Lower lobe of right lung (tissue), 2 donors: ENCODE measurements at regions not wholly inside any gene's neighbourhood (a gene's known extent, or its start where the extent isn't known, plus 50 kb on each side); places are given as distances from the start of the nearest gene placed in this dataset.

Experiments
- ATAC-seq, 2 donors: fragments of 200-7000 bp; cut with Tn5 transposase; one replicate each; pipeline ENCODE4 v1.9.1; 2020 to 2022; ENCODE audit warnings: mild to moderate bottlenecking in 2 of 2, moderate library complexity in 2 of 2
- DNase-seq: peaks from one replicate; pipeline ENCODE4 v3.0.0-alpha.2; 2020
- H3K27ac ChIP-seq: fragments of 200-600 bp; one replicate; pipeline ENCODE4 v1.8.0; 2022
- H3K27me3 ChIP-seq: fragments of 200-600 bp; one replicate; pipeline ENCODE4 v1.8.0; 2022; ENCODE audit warnings: low read depth
- H3K36me3 ChIP-seq: fragments of 200-600 bp; one replicate; pipeline ENCODE4 v1.8.0; 2022; ENCODE audit warnings: mild to moderate bottlenecking
- H3K4me1 ChIP-seq: fragments of 200-600 bp; one replicate; pipeline ENCODE4 v1.8.0; 2022
- H3K4me3 ChIP-seq: fragments of 200-600 bp; one replicate; pipeline ENCODE4 v1.8.0; 2022; ENCODE audit warnings: mild to moderate bottlenecking
- H3K9me3 ChIP-seq: fragments of 200-600 bp; one replicate; pipeline ENCODE4 v1.8.0; 2022
- CTCF ChIP-seq: fragments of 200-600 bp; IDR thresholded peaks from one replicate; pipeline ENCODE4 v1.8.0; 2022; ENCODE audit warnings: antibody characterized with exemption, mild to moderate bottlenecking
- intact Hi-C: fragments of 100-400 bp; cut with DNase I; formaldehyde crosslinking; loops from one replicate; pipeline ENCODE4 v1.11.0; 2022
- donor health status: DM: no; HTN: yes; CAD: no; lungs with severe emphysema.

- Histone ChIP-seq H3K27ac (no peak overlapping the region), H3K36me3 (no peaks in the 10 kb centered on the region), H3K4me3 (no peak overlapping the region), H3K4me1 (no peaks in the 10 kb centered on the region), H3K27me3 (no peaks in the 10 kb centered on the region), H3K9me3 (no peaks in the 10 kb centered on the region)
- no peak for TF ChIP-seq CTCF
- no peak for ATAC-seq
- intact Hi-C loops: no loop called here
- no peak for DNase-seq
Measured at GRCh38 chrX:134184936-134185335, 52.0 kb upstream of the CCDC160 start.

GRCh38 chrX:134186362-134187121 is 50.4 kb upstream of the CCDC160 start:
- H3K27ac ChIP-seq: no peak overlapping the region
- no peaks in the 10 kb centered on the region for H3K27me3 ChIP-seq
- H3K4me3 ChIP-seq: no peak overlapping the region
- no peak for TF ChIP-seq CTCF
- intact Hi-C loops: no loop called here
- no peaks in the 10 kb centered on the region for H3K9me3 ChIP-seq
- no peaks in the 10 kb centered on the region for H3K4me1 ChIP-seq
- no peak for ATAC-seq
- no peak for DNase-seq
- H3K36me3 ChIP-seq: no peaks in the 10 kb centered on the region
